PC-3 (cell line): ENCODE measurements at regions not wholly inside any gene's neighbourhood (a gene's known extent, or its start where the extent isn't known, plus 50 kb on each side); places are given as distances from the start of the nearest gene placed in this dataset.
A peak's percentile ranks its signal among the peaks of the same experiment; 100 is the strongest.

ENCODE experiments used
- ATAC-seq: fragments of 200-7000 bp; cut with Tn5 transposase; 2 replicates; pipeline ENCODE4 v1.9.1; 2020; ENCODE audit warnings: mild to moderate bottlenecking, moderate library complexity
- BruUV-seq: library from RNA; stranded (reverse); fragments of 400-500 nt; replicated peaks from 2 replicates; lab custom pipeline; 2021; lab: Mats Ljungman, UMichigan
- CTCF ChIA-PET: fragments of 300-600 bp; sonication (Branson Sonifier 250); formaldehyde crosslinking; loops from one replicate; lab custom pipeline; 2022; ENCODE audit warnings: antibody characterized with exemption; lab: Charles Lee
- POLR2A ChIA-PET: fragments of 300-600 bp; sonication (Branson Sonifier 250); formaldehyde crosslinking; loops from one replicate; lab custom pipeline; 2022; ENCODE audit warnings: antibody characterized with exemption; ENCODE audit not compliant: unreplicated experiment; lab: Charles Lee
- DNase-seq: peaks from one replicate; pipeline ENCODE4 v3.0.0-alpha.2; 2015
- H2AFZ ChIP-seq: fragments of 300-600 bp; sonication (generic); 2 replicates; pipeline ENCODE4 v1.6.0; 2016; ENCODE audit warnings: antibody characterized with exemption, low read length
- H3F3A ChIP-seq: fragments of 300-600 bp; sonication (generic); one replicate; pipeline ENCODE4 v1.6.0; 2017; ENCODE audit warnings: antibody characterized with exemption, low read length, control low read depth, mild to moderate bottlenecking; ENCODE audit not compliant: unreplicated experiment
- H3K27ac ChIP-seq: fragments of 300-600 bp; sonication (generic); 2 replicates; pipeline ENCODE4 v1.5.1; 2016; ENCODE audit warnings: mild to moderate bottlenecking, low read length
- H3K27me3 ChIP-seq: fragments of 300-600 bp; sonication (generic); 2 replicates; pipeline ENCODE4 v1.6.1; 2016; ENCODE audit warnings: low read length, mixed read lengths
- H3K36me3 ChIP-seq: fragments of 300-600 bp; sonication (generic); 2 replicates; pipeline ENCODE4 v1.6.1; 2016; ENCODE audit warnings: low read depth, mixed run types, low read length, mixed read lengths
- H3K4me1 ChIP-seq: fragments of 300-600 bp; sonication (generic); 2 replicates; pipeline ENCODE4 v1.5.1; 2016; ENCODE audit warnings: low read length; ENCODE audit not compliant: insufficient read depth
- H3K4me2 ChIP-seq: fragments of 300-600 bp; sonication (generic); 2 replicates; pipeline ENCODE4 v1.6.0; 2016; ENCODE audit warnings: low read length
- H3K4me3 ChIP-seq: fragments of 300-600 bp; sonication (generic); 2 replicates; pipeline ENCODE4 v1.5.1; 2016; ENCODE audit warnings: mild to moderate bottlenecking, low read length, mixed read lengths
- H3K79me2 ChIP-seq: fragments of 300-600 bp; sonication (generic); 2 replicates; pipeline ENCODE4 v1.6.1; 2017; ENCODE audit warnings: low read length, mixed read lengths
- H3K9ac ChIP-seq: fragments of 300-600 bp; sonication (generic); 2 replicates; pipeline ENCODE4 v1.6.0; 2016; ENCODE audit warnings: mild to moderate bottlenecking, low read length
- H3K9me2 ChIP-seq: fragments of 300-600 bp; sonication (generic); replicated peaks from 2 replicates; pipeline ENCODE4 v1.6.1; 2016; ENCODE audit warnings: mixed run types, low read length, mixed read lengths
- H3K9me3 ChIP-seq: fragments of 300-600 bp; sonication (generic); 2 replicates; pipeline ENCODE4 v1.6.1; 2016; ENCODE audit warnings: low read length, mixed read lengths
- H4K20me1 ChIP-seq: fragments of 300-600 bp; sonication (generic); 2 replicates; pipeline ENCODE4 v1.6.1; 2016; ENCODE audit warnings: low read length, mixed read lengths
- CTCF ChIP-seq: fragments of 300-600 bp; sonication (generic); conservative IDR thresholded peaks from 2 replicates; pipeline ENCODE4 v1.5.1; 2017; ENCODE audit warnings: antibody characterized with exemption, low read depth, mild to moderate bottlenecking, low read length
- EZH2 ChIP-seq: fragments of 300-600 bp; sonication (generic); IDR thresholded peaks from one replicate; pipeline ENCODE4 v1.6.1; 2017; ENCODE audit warnings: antibody characterized with exemption, mild to moderate bottlenecking, low read length; ENCODE audit not compliant: unreplicated experiment
- EZH2phosphoT487 ChIP-seq: fragments of 300-600 bp; sonication (generic); IDR thresholded peaks from 2 replicates; pipeline ENCODE4 v1.6.1; 2018; ENCODE audit warnings: mild to moderate bottlenecking, antibody characterized with exemption, low read length, borderline replicate concordance
- intact Hi-C: fragments of 100-400 bp; cut with micrococcal nuclease; formaldehyde crosslinking; loops from 2 replicates; pipeline ENCODE4 v1.9.0; 2023

GRCh38 chr21:17690078-17690494, 77.4 kb upstream of the BTG3 start:
- no peaks in the 10 kb centered on the region for H3K9me2 ChIP-seq
- ChIA-PET CTCF (interaction anchor here (0.6 kb wide), 1 partner anchor 236 kb away, joined by 3 read pairs; no protein-coding TSS in a partner anchor), POLR2A (no interaction called here)
- H3K79me2 ChIP-seq, result no peaks in the 10 kb centered on the region
- peak overlapping the region; percentile 91 for H3K27ac ChIP-seq
- intact Hi-C loops, result no loop called here
- H4K20me1 ChIP-seq, result no peaks in the 10 kb centered on the region
- peak overlapping the region; percentile 69 for H3K4me2 ChIP-seq
- TF ChIP-seq EZH2, result no peak
- no peak for TF ChIP-seq CTCF
- no peak for TF ChIP-seq EZH2phosphoT487
- peak overlapping the region; percentile 64; the same call in 1 of the 2 replicates for H3K9ac ChIP-seq
- H3K36me3 ChIP-seq, result no peaks in the 10 kb centered on the region
- DNase-seq, result peak; percentile 32
- peak overlapping the region; percentile 79; the same call in 1 of the 2 replicates for H2AFZ ChIP-seq
- H3K4me3 ChIP-seq, result no peak overlapping the region
- peaks cover 27% of the 10 kb centered on the region for H3K4me1 ChIP-seq
- H3K9me3 ChIP-seq, result no peaks in the 10 kb centered on the region
- no peak for ATAC-seq
- H3F3A ChIP-seq, result no peaks in the 10 kb centered on the region
- BruUV-seq, result no TSS peak
- no peaks in the 10 kb centered on the region for H3K27me3 ChIP-seq

GRCh38 chr21:17688912-17689874, 76.5 kb upstream of the BTG3 start:
- ChIA-PET POLR2A (no interaction called here), CTCF (no interaction called here)
- Histone ChIP-seq H3K36me3 (no peaks in the 10 kb centered on the region), H3K4me1 (peaks cover 27% of the 10 kb centered on the region), H3K27me3 (no peaks in the 10 kb centered on the region), H3K9me3 (no peaks in the 10 kb centered on the region), H4K20me1 (no peaks in the 10 kb centered on the region), H3K27ac (peak overlapping the region; percentile 91), H3K79me2 (no peaks in the 10 kb centered on the region), H3K9ac (peak overlapping the region; percentile 64), H3K4me3 (peak overlapping the region; percentile 31; the same call in 1 of the 2 replicates), H3K9me2 (no peaks in the 10 kb centered on the region), H2AFZ (peak overlapping the region; percentile 79), H3K4me2 (peak overlapping the region; percentile 69), H3F3A (no peaks in the 10 kb centered on the region)
- peak; percentile 96 for DNase-seq
- BruUV-seq, result no TSS peak
- peak; percentile 63 for TF ChIP-seq CTCF
- TF ChIP-seq EZH2, result no peak
- TF ChIP-seq EZH2phosphoT487, result no peak
- intact Hi-C loops, result no loop called here
- peak; percentile 77 for ATAC-seq

GRCh38 chr21:17682924-17683323, 70.2 kb upstream of the BTG3 start:
- no peaks in the 10 kb centered on the region for H3K36me3 ChIP-seq
- H3K4me3 ChIP-seq, result no peak overlapping the region
- CTCF ChIA-PET, result no interaction called here
- no peaks in the 10 kb centered on the region for H3K79me2 ChIP-seq
- no peaks in the 10 kb centered on the region for H3K9me2 ChIP-seq
- H3K27ac ChIP-seq, result no peak overlapping the region
- no TSS peak for BruUV-seq
- ATAC-seq (no peak), DNase-seq (no peak)
- H2AFZ ChIP-seq, result no peak overlapping the region
- no peak for TF ChIP-seq EZH2phosphoT487
- no peak for TF ChIP-seq CTCF
- no peak for TF ChIP-seq EZH2
- no peaks in the 10 kb centered on the region for H3K4me1 ChIP-seq
- intact Hi-C loops, result no loop called here
- no peaks in the 10 kb centered on the region for H3F3A ChIP-seq
- no peaks in the 10 kb centered on the region for H4K20me1 ChIP-seq
- no peaks in the 10 kb centered on the region for H3K27me3 ChIP-seq
- no peak overlapping the region for H3K9ac ChIP-seq
- POLR2A ChIA-PET, result no interaction called here
- no peaks in the 10 kb centered on the region for H3K9me3 ChIP-seq
- no peak overlapping the region for H3K4me2 ChIP-seq
